ENCODE measurements at regions not wholly inside any gene's neighbourhood (a gene's known extent, or its start where the extent isn't known, plus 50 kb on each side); places are given as distances from the start of the nearest gene placed in this dataset.

DNA sequence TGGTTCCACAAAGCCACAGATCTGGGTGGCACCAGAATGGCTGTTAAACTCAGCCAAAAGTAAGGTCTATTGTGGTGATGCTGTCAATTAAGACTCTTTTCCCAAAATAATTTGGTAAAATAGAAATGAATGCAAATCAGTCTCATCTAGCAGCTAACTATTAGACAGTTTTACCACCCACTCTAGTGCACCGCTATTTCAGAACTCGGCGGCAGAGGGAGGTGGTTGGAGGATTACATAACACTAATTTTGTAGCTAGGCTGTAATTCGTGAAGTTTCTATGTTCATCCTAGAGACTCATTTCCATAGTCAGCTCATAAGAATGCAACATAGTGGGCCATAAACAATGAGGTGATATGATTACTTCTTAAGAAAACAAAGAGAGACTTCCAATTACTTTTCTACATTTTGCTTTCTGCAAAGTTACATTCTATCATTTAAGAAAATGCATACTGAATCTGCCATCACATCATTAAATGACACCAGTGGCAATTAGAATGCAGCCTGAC, 413.8 kb downstream of the FBXO15 start:
- DNase-seq (ENCODE audit: low read depth), result no peak

DNA sequence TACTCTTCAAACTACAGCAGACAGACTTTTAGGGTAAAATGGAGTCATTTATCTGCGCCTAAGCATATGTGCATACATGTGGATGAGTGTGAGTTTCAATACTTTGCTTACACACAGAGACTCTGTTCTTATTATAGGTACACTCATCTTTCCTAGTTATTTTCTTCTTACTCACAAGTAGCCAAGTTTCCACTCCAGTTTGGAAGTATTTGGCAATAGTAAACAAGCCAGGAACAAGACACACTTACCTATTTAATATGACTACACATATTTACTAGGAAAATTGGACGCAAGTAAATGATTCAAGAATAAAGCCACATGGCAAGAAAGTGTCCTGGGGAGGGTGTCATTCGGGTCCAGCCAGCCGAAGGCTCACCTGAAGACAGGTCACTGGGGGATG, 414.3 kb downstream of the FBXO15 start:
- DNase-seq (ENCODE audit: low read depth), result no peak

DNA sequence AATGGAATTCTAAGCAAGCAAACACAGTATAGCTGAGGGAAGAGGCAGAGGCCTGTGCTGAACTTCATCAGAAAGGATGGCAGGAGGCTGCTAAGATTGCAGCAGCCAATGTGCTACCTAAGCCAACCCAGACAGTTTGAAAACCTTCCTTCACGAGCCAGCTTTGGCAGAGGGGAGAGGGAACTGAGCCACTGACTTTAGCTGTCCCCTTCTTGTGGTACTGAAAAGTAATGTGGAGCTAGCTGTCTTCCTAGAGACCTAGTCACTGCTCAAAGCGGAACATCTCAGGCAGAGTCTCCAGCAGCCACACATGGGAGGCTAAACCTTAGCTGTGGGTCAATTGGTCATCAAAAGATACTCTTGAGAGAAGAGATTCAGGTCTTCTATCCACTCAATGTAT, 419.0 kb downstream of the FBXO15 start:
- no peak for DNase-seq (ENCODE audit: low read depth)

DNA sequence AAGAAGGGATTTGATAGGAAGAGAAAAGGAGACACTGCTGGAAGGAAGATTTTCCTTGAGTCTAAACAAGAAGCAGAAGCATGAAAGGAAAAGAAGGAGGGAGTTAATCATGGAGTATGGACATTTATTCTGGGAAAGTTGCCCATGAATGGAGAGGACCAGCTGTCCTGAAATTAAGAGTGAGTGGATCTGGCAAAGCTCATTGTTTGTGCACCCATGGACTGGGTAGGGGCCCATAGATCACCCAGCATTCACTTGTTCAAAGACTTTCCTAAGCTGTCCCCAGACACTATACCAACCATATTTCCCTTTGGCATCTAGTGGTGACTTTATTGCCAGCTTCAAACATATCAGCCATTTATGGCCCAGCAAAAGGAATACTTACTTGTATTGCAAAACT, 422.7 kb downstream of the FBXO15 start:
- DNase-seq (ENCODE audit: low read depth), result no peak

DNA sequence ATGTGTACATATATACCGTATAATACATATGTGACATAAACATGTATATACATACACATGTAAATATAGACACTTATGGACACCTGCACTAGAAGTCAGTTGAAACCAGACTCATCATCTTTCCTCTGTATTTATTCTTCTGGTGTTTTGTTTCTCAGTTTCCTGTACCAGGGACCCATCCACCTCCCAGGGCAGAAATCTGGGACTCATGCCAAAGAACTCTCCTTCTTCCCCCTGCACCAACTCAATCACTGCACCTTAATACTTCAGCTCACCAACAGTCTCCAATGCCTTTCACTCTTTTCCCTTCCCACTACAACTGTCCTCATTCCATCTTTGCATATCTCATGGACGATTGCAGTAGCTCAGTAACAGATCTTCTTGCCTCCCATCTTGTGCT, 428.0 kb downstream of the FBXO15 start:
- no peak for DNase-seq (ENCODE audit: low read depth)

DNA sequence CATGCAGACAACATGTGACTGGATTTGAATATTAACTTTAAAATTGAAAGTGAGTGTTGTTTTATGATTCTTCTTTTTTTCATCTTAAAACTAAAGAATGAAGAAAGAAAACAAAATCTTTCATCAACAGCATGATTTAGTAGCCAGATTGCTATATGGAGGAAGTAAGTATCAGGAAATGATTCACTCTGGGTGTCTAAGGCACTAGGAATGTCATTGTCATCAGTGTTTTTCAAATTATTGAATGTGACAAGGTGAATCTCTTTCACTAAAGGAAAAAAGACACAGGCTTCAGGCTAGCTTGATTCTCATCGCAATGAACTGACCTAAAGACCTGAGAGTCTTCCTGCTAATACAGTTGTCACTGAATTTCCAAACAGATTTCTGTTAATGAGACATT, 430.1 kb downstream of the FBXO15 start:
- no peak for DNase-seq (ENCODE audit: low read depth)

DNA sequence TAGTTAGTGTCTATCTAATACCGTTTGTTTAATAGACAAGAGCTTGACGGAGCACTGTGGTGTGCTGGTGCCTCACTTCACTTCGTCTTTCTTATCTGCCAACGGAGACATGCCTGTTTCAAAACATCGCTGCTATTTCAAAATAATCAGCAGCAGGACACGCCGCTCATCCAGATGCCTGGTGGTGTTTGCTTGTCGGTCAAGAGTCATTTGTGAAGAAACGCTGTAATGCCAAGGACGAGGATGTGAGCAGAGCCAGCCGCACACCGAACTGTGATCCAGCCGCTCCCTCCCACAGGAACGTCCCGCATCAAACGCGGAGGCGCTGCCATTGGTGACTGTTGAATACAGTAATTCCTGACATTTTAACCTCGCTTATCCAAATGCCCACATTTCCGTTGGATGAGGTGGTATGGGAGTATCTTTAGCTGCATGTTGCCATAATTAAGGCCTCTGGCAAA, 432.4 kb downstream of the FBXO15 start:
- DNase-seq (ENCODE audit: low read depth), result no peak

DNA sequence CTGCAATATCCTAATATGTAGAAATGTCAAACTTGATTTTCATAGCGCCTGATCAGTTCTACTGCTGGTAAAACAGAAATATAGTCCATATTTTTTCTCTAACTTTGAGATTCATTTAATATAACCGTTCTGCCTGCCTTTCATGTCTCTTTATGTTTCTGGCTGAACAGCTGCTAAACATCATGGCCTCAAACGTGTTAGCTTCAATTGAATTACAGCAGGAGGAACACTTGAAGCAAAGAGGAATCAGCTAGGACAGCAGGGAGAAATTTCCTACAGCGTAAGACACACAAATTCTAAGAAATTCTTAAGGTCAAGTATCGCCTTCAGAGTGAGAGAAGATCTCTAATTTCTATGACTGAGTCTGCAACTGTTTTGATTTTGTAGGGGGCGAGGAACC, 433.2 kb downstream of the FBXO15 start:
- DNase-seq (ENCODE audit: low read depth), result no peak

DNA sequence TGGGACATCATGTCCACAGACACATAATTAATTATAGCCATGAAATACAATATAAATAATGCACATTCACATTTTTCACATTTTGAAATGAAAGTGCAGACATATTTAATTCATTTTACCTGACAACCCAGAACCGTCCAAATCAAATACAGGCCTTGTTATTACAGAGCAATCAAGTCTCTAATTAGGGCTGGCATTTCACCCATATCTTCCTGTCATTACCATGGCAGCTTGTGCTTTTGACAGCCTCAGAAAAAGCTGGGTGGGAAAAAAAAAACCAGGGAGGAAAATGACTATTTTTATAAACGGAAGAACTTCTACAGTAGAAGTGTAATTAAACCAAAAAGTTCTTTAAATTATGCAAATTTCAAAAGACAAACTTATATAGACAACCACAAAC, 436.4 kb downstream of the FBXO15 start:
- DNase-seq (ENCODE audit: low read depth), result no peak

DNA sequence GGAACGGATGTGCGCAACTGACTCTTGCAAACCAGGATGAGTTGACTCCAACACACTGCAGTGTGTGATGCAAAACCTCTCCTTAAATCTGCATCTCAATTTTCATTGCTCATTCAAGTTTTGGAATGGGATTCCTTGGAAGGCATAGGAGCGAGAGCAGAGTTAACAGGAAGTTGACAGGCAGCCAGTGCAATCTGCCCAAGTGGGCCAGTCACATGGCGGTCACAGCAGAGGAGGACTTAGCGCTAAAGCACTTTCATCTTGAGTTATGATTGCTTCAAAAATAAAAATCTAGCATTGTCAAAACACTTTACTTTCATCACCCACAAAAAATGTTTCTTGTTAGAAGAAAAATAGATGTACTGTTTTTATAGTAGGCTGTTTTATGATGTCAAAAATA, 439.0 kb downstream of the FBXO15 start:
- no peak for DNase-seq (ENCODE audit: low read depth)

DNA sequence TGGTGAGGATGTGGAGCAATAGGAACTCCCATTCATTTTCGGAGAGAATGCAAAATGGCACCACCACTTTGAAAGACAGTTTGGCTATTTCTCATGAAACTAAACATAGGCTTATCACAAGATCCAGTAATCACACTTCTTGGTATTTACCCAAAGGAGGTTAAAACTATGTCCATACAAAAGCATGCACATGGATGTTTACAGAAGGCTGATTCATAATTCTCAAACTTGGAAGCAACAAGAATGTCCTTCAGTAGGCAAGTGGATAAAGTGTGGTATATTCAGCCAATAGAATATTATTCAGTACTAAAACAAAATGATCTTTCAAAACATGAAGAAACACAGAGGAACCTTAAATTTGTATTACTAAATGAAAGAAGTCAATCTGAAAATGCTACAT, 440.6 kb downstream of the FBXO15 start:
- DNase-seq (ENCODE audit: low read depth), result no peak

DNA sequence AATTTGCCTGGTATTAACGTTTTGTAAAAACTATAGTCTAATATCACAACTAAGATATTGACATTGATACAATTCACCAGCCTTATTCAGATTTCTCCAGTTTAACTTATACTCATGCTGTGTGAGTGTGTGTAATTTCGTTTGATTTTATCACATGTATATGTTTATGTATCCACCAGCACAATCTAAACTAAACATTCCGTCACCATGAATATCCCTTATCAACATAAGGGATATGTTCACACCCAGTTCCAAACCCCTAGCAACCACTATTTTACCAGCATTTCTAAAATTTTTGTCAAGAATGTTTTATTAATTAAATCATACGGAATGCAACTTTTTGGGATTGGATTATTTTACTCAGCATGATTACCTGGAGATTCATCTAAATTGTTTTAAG, 450.3 kb downstream of the FBXO15 start:
- DNase-seq (ENCODE audit: low read depth), result no peak

DNA sequence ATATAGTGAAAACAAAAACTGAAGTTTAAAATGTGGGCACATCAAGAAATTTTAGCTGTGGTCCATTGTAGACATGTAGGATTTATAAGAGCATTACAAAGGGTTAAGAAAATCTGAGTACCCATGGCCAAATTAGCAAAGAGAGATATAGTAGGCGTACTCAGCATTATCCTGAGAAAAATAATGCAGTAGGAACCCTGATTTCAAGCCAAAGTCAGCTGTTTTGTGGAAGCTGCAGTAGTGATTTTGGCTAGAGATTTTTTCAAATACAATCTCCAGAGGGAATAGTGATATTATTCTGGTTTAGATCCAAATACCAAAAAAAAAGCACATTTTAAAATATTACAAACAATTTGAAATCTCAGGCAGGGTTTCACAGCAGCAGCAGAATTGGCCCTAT, 450.9 kb downstream of the FBXO15 start:
- no peak for DNase-seq (ENCODE audit: low read depth)

DNA sequence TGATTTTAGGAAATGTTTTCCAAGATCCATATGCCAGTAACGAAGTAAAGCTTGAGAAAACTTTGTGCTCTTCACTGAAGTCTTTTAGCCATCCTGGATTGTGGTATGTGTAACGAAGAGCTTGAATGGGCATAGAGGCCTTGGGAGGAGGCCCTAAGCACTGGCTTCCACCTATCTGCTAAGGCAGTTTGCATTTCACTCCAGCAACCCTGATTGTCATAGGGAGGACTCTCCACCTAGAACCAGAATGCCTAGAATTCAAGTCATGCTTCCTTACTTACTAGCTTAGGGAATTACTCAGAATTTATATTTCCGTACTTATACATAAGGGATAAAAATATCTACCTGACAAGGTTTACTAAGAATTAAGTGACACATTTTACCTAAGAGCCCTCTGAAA, 451.5 kb downstream of the FBXO15 start:
- DNase-seq (ENCODE audit: low read depth), result no peak

DNA sequence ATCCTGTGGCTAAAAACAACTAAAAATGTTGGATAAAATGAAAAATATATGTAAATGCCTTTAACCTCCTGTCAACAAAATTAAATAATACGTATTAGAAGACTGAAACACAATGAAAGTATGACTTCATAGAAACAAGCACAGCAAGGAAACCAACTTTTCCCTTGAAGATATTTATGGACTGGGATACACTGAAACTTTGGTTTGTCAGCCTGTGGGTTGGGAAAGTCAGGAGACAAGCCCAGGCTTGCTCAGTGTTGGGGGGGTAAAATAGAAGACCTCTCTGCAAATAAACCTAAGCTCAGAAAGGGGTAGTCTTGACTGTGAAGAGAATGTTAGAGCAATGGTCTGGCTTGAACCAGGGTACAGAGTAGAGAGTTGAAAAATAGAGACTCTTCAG, 454.5 kb downstream of the FBXO15 start:
- no peak for DNase-seq (ENCODE audit: low read depth)

DNA sequence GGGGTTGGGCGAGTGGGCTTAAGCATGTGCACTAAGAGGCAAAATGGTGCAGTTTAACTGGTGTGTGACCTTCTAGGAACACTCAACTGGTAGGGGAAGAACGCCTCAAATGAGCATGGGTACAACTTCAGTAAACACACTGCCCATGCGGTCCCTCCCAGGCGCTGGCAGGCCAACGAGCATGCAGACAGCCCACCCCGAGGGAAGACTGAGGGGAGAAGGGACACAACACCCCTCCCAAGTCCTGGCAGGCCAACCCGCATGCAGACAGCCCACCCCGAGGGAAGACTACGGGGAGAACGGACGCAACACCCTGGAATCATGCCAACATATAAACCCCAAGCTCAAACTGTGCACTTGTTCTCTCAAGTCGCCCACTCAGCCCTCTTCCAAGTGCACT, 456.0 kb downstream of the FBXO15 start:
- no peak for DNase-seq (ENCODE audit: low read depth)

DNA sequence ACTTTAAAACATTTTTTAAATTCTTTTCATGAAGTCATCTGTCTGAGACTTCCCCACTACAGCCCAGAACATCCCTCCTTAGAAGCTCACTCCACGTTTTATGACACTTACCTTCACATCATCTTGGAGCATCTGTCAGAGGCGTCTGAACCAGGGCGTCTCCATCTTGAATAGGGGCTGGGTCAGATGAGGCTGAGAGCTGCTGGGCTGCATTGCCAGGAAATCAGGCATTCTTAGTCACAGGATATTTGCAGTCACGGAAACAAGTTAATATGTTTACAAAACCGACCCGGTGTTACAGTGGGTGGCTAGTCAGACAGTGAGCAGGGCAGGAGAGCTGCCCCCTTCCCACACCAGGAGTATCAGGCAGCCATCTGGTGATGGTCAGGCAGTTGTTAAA, 456.5 kb downstream of the FBXO15 start:
- no peak for DNase-seq (ENCODE audit: low read depth)

DNA sequence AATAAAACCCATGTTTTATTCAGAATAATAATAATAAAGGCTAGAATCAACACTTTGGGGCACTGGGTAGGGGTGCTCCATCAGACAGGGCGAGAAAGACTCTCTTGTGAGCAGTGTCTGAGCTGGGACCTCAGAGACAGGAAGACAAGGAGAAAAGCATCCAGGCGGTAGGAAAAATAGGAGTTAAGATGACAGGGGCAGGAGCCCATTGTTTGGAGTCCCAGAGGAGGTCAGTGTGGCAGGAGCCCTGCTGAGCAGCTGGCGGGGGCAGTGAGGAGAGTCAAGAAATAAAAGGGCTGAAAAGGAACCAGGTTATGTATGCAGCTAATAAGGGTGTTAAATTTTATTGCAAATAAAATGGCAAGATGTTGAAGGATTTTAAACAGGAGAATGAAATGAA, 457.4 kb downstream of the FBXO15 start:
- DNase-seq (ENCODE audit: low read depth), result no peak

DNA sequence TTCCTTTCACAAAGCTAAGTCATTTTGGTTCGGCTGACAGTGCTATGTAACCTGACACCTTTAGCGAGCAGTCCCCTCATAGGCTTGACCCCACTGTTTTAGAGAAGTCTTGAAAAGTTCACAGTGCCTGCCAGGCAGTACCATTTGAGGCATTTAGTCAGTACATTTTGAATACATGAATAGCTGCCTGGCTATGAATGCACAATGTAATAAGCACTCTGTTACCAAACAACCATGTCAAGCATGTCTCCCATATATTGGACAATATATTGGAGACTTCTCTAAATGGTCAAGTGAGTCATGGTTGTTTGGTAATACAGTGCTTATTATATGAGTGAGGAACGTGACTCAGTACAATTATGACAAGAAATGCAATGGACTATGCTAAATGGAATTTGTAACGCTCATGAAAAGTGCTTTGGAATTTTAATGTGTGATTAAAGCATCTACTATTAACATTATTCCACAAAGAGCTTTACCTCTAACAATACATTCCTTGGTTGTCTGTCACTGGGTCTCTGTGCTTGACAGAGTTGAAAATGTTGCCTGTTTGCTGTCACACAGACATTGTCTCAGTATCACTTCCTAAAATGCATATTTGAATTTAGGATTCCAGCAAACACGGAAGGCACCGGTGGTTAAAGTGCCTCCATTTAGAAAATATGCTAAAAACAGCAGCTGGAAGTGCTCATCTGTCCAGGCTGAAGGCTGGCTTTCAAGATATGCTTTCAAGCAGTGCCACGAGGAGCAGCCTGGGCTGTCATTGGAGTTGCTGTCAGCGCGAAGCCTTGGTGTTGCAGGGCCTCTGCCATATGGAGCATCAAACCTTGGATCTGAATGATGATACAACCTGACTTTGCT, 458.6 kb downstream of the FBXO15 start:
- no peak for DNase-seq (ENCODE audit: low read depth)

DNA sequence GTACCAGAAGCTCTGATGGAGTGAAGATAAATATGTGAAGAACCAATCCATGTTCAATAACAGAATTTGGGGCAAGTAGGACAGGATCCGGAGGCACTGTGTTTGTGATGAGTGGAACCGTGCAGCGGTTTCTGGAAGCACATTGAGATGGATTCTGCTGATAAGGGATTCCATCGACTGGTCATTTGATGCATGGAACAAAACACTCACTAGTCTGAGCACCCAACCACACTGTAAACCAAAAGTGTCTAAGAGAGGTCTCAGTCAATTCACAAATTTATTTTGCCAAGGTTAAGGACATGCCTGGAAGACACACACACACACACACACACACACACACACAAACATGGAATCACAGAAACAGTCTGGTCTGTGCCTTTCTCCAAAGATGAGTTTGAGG, 459.5 kb downstream of the FBXO15 start:
- DNase-seq (ENCODE audit: low read depth), result no peak

DNA sequence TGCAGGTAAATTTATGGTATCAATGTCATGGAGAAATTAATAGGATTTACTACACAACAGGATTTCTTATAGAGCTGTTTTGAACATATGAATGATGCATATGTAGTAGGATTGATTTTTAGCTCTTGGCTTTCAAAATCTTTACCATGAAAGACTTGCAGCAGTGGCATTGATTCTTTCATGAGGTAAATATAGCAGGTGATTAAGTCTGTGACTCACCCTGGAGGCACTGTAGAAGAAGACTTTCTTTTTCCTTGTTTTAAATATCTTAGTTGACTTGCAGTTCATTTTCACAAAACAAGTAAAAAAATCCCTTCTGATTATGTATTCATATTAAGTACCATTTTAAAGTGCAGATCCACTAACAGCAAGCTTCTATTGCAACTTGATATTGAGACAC, 463.0 kb downstream of the FBXO15 start:
- no peak for DNase-seq (ENCODE audit: low read depth)

DNA sequence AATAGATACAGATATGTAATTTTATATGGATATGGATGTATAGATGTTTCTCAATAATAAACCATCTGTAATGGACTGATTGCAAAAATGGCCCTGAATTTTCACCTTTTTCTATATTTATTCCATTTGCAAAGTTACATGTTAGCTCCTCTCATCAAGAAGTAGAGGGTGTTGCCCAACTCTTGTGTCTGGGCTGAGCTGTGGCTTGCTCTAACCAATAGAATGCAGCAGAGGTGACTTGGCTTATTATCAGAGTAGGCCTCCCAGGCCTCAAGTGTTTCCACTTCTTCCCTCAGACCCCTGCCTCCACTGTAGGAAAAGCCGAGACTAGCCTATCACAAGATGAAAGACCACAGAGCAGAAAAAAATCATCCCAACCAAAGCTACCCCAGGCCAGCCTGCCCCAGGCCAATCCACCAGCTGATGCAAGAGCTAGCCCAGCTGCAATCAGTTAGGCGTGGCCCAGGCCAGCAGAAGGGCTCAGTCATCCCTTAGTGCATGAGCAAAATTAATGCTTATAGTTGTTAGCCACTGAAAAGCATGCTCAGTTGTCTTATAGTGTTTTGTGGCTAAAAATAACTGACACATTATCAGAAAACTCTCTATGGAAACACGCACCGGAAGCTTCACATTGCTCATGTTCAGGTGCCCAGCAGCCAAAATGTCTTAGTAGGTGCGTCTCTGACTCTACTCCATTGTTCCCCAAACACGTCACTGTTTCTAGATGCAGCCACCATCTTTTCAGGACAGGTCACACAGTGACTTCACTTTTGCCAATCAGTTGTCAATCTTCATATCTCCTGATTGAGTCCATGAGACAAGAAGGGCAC, 464.0 kb downstream of the FBXO15 start:
- no peak for DNase-seq (ENCODE audit: low read depth)

DNA sequence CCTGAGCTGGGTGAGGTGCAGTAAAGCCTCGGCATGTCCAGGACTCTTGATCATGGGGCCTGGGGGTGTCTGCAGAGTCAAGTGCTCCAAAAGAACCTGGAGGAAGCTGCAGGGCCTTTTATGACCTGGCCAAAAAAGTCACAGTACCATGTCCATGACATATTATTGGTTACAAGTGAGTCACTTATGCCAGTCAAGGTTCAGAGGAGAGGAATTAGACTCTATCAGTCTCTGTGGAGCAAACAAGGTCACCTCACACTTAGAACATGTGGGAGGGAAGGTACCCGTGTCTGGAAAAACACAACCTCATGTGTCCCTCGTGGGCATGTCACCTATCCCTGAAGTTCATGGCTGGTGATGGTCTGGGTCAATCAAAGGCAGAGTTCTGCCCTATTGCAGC, 465.7 kb downstream of the FBXO15 start:
- DNase-seq (ENCODE audit: low read depth), result no peak
